ENCODE measurements at regions not wholly inside any gene's neighbourhood (a gene's known extent, or its start where the extent isn't known, plus 50 kb on each side); places are given as distances from the start of the nearest gene placed in this dataset.

DNA sequence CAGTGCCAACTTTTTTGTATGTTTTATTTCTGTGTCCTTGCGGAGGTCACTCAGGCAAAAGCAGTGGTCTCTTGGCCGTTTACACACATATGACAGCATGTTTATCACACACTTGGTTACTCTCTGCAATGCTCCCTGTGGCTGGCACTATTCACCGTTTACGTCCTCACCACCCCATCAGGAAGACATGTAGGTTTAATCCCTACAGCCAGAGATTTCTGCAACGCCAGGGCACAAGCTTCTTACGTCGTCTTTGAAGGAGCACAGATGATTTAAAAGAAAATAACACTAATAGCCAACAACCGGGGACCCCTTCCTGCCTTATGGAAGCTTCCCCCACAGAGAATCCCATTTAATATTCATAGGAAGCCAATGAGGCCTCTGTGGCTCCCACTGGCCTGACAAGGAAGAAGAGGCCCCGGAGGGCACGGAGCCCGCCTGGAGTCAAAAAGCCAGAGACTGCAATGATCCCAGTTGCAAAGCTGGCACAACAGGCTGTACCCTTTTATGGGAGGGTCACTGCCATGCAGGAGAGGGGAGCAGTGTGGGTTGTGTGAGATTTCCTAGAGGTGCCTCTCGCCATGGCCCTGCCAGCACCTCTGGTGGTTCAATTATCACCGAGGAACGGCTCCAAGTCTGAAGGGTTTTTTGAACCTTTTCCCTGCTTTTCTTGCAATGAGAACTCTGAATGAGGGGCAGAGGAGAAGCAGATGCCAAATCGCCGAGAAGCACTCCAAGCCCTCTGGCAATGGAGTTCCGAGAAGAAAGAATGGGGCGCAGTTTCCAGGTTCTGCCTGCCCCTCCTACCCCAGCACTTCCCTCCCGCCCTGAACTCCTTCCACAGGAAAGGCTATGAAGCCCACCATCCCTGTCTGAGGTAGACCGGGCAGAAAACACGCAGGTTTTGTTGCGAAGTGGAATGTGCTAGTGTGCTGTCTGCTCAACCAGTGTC lies 96.2 kb downstream of the THBS2 start:
- Histone ChIP-seq H2BK120ac (ENCODE audit: low read depth, low read length) (peak overlapping the region; percentile 92), H4K20me1 (ENCODE audit: insufficient read depth, low read length) (no peaks in the 10 kb centered on the region), H2AK5ac (ENCODE audit: low read depth, low read length) (peak overlapping the region; percentile 78), H2BK5ac (ENCODE audit: low read depth, low read length, poor library complexity, severe bottlenecking) (peak overlapping the region; percentile 44), H3K27me3 (ENCODE audit: control insufficient read depth, insufficient read depth, low read length) (no peaks in the 10 kb centered on the region), H4K91ac (ENCODE audit: insufficient read depth, low read depth, low read length) (peak overlapping the region; percentile 89), H2AK9ac (replicated peaks; ENCODE audit: low read depth, low read length, poor library complexity) (no peak overlapping the region), H3K4me3 (ENCODE audit: insufficient read depth, low read depth, low read length) (no peak overlapping the region), H4K8ac (ENCODE audit: low read depth in 2 of 2, low read length in 2 of 2) (peak overlapping the region; percentile 74 to 89; a peak in 3 of 4 replicates), H2BK20ac (ENCODE audit: low read depth, low read length) (peak overlapping the region; percentile 90), H3K27ac (ENCODE audit: insufficient read depth, low read length) (peak overlapping the region; percentile 88; the same call in 1 of the 2 replicates), H3K4me1 (ENCODE audit: control insufficient read depth, insufficient read depth, low read length) (peaks cover 33% of the 10 kb centered on the region), H3K23ac (ENCODE audit: low read depth, low read length) (peak overlapping the region; percentile 85), H3K18ac (ENCODE audit: low read depth, low read length) (peak overlapping the region; percentile 95), H3K14ac (replicated peaks; ENCODE audit: low read depth, low read length) (peak overlapping the region; percentile 87), H3K9ac (ENCODE audit: low read depth, low read length) (peak overlapping the region; percentile 73; the same call in 1 of the 2 replicates), H3K9me1 (ENCODE audit: insufficient read depth, low read length) (peaks cover 5% of the 10 kb centered on the region), H3K56ac (ENCODE audit: extremely low read depth, insufficient read depth, low read length) (peak overlapping the region; percentile 45; the same call in 1 of the 2 replicates), H3K36me3 (ENCODE audit: control insufficient read depth, insufficient read depth, low read length) (no peaks in the 10 kb centered on the region), H3K4me2 (ENCODE audit: low read depth, low read length) (no peak overlapping the region; the same call in 1 of the 2 replicates), H2BK15ac (ENCODE audit: low read depth, low read length) (peak overlapping the region; percentile 96; the same call in 2 of the 3 replicates), H2AFZ (replicated peaks; ENCODE audit: low read length, poor library complexity) (peak overlapping the region; percentile 83), H4K5ac (ENCODE audit: low read depth, low read length) (peak overlapping the region; percentile 95), H3K9me3 (ENCODE audit: control insufficient read depth, insufficient read depth, low read length) (no peaks in the 10 kb centered on the region), H3K4ac (ENCODE audit: low read depth, low read length) (peak overlapping the region; percentile 93), H3K79me1 (ENCODE audit: low read depth in 1 of 2, low read length in 2 of 2) (peaks cover 0 to 6% of the 10 kb centered on the region in 2 experiments; a peak in 1 of 4 replicates)
- BruUV-seq (replicated peaks), result no TSS peak
- in situ Hi-C loops (cut with MboI; ENCODE audit: low sequenced_read_pairs), result no loop called here
- no peak; the same call in 1 of the 2 replicates for ATAC-seq (ENCODE audit: low read depth)
- DNase-seq, result no peak
- dilution Hi-C loops (cut with HindIII; ENCODE audit: low sequenced_read_pairs, unreplicated experiment), result no loop called here
- 58% methylated on average over 2 of the region's 22 CpGs; no CpG with 5 or more reads in 1 of the 2 experiments for WGBS, 2 experiments (ENCODE audit: extremely low coverage in 2 of 2, insufficient read length in 1 of 2)
- CTCF ChIA-PET, result no interaction called here
- POLR2A ChIA-PET (ENCODE audit: unreplicated experiment), result no interaction called here
- TF ChIP-seq, protein P1, sequence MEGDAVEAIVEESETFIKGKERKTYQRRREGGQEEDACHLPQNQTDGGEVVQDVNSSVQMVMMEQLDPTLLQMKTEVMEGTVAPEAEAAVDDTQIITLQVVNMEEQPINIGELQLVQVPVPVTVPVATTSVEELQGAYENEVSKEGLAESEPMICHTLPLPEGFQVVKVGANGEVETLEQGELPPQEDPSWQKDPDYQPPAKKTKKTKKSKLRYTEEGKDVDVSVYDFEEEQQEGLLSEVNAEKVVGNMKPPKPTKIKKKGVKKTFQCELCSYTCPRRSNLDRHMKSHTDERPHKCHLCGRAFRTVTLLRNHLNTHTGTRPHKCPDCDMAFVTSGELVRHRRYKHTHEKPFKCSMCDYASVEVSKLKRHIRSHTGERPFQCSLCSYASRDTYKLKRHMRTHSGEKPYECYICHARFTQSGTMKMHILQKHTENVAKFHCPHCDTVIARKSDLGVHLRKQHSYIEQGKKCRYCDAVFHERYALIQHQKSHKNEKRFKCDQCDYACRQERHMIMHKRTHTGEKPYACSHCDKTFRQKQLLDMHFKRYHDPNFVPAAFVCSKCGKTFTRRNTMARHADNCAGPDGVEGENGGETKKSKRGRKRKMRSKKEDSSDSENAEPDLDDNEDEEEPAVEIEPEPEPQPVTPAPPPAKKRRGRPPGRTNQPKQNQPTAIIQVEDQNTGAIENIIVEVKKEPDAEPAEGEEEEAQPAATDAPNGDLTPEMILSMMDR (conservative IDR thresholded peaks at IDR 0.05; ENCODE audit: low read depth, low read length), result no peak
- no peak for TF ChIP-seq MAFK (IDR thresholded peaks at IDR 0.05; ENCODE audit: low read depth, low read length)
- no peak for TF ChIP-seq USF2 (IDR thresholded peaks at IDR 0.05; ENCODE audit: low read depth, low read length)
- no peak for TF ChIP-seq MAZ (IDR thresholded peaks at IDR 0.05; ENCODE audit: borderline replicate concordance, low read depth, low read length)
- no peak for TF ChIP-seq NFE2L2 (IDR thresholded peaks at IDR 0.05; ENCODE audit: low read depth, low read length)
- no peak for TF ChIP-seq BHLHE40 (IDR thresholded peaks at IDR 0.05; ENCODE audit: low read depth, low read length)
- no peak for TF ChIP-seq RFX5 (IDR thresholded peaks at IDR 0.05; ENCODE audit: low read depth, low read length)
- intact Hi-C loops (cut with micrococcal nuclease), result no loop called here
